Kidney (tissue), 13 donors: ENCODE measurements at regions not wholly inside any gene's neighbourhood (a gene's known extent, or its start where the extent isn't known, plus 50 kb on each side); places are given as distances from the start of the nearest gene placed in this dataset.

Experiments
- DNase-seq, 5 donors: peaks; one replicate each; pipeline ENCODE4 v3.0.0-alpha.2; 2013 to 2020
- FAIRE-seq: peaks from 2 replicates; lab custom pipeline; 2012; peaks lifted over from hg19 to GRCh38; lab: Jason Lieb, UNC
- H3K27ac ChIP-seq, 2 donors: one replicate each; pipeline ENCODE4 v1.7.0; 2013; ENCODE audit warnings: low read depth in 2 of 2, low read length in 2 of 2, inconsistent platforms in 1 of 2
- H3K27me3 ChIP-seq: one replicate; pipeline ENCODE4 v1.7.1; 2013; ENCODE audit warnings: low read length, inconsistent platforms; ENCODE audit not compliant: control insufficient read depth, insufficient read depth
- H3K36me3 ChIP-seq, 3 donors: one replicate each; pipeline versions ENCODE4 v1.7.0 to v1.7.1; 2013; ENCODE audit warnings: low read length in 3 of 3, control low read depth in 1 of 3, inconsistent platforms in 1 of 3; ENCODE audit not compliant: insufficient read depth in 3 of 3, control insufficient read depth in 2 of 3
- H3K4me1 ChIP-seq, 3 donors: one replicate each; pipeline versions ENCODE4 v1.7.0 to v1.7.1; 2013; ENCODE audit warnings: low read length in 3 of 3, inconsistent platforms in 1 of 3, low read depth in 1 of 3; ENCODE audit not compliant: control insufficient read depth in 2 of 3, insufficient read depth in 2 of 3
- H3K4me3 ChIP-seq, 3 donors: one replicate each; pipeline versions ENCODE4 v1.7.0 to v1.8.1; 2013; ENCODE audit warnings: low read length in 3 of 3, control low read depth in 1 of 3, inconsistent platforms in 1 of 3
- H3K9ac ChIP-seq, 3 donors: one replicate each; pipeline versions ENCODE4 v1.7.0 to v1.7.1; 2013; ENCODE audit warnings: low read length in 3 of 3, control low read depth in 1 of 3, inconsistent platforms in 1 of 3
- H3K9me3 ChIP-seq, 3 donors: one replicate each; pipeline versions ENCODE4 v1.7.0 to v1.7.1; 2013; ENCODE audit warnings: low read length in 3 of 3, control low read depth in 1 of 3, inconsistent platforms in 1 of 3; ENCODE audit not compliant: control insufficient read depth in 2 of 3, insufficient read depth in 1 of 3
- CTCF ChIP-seq: IDR thresholded peaks from 3 replicates; pipeline ENCODE4 v1.5.1; 2012; ENCODE audit warnings: mild to moderate bottlenecking, moderate library complexity, borderline replicate concordance; ENCODE audit not compliant: insufficient read depth; ENCODE audit errors: extremely low read depth
- intact Hi-C: fragments of 100-400 bp; cut with DNase I; formaldehyde crosslinking; loops from one replicate; pipeline ENCODE4 v1.11.1; 2022
- donor health status: control.
- donor health status: control.
- donor health status: control.
- donor health status: control.
- donor health status: control.
- donor health status: DM: yes; HTN: yes; CAD: no.
- donor health status: Normal renal cell carcinoma (clear cell type).

- H3K4me3 ChIP-seq: no peak overlapping the region
- H3K9ac ChIP-seq: no peak overlapping the region
- no peaks in the 10 kb centered on the region for H3K4me1 ChIP-seq
- intact Hi-C loops: loop anchor here (10.0 kb wide), 1 partner anchor 250 kb away; no protein-coding TSS in a partner anchor
- no peak overlapping the region for H3K27ac ChIP-seq
- DNase-seq (peak in 2 of 5 donors; percentile 37 to 55), FAIRE-seq (no peak)
- H3K27me3 ChIP-seq: no peaks in the 10 kb centered on the region
- H3K36me3 ChIP-seq: no peaks in the 10 kb centered on the region
- TF ChIP-seq CTCF: peak; percentile 11
- H3K9me3 ChIP-seq: no peaks in the 10 kb centered on the region
Observed at GRCh38 chr5:54904425-54904824, 81.0 kb downstream of the ESM1 start.

GRCh38 chr5:54902791-54903473, 82.5 kb downstream of the ESM1 start:
- intact Hi-C loops: loop anchor here (10.0 kb wide), 1 partner anchor 252 kb away; no protein-coding TSS in a partner anchor
- Histone ChIP-seq H3K9me3 (no peaks in the 10 kb centered on the region), H3K36me3 (no peaks in the 10 kb centered on the region), H3K9ac (no peak overlapping the region), H3K4me1 (no peaks in the 10 kb centered on the region), H3K27ac (no peak overlapping the region), H3K4me3 (no peak overlapping the region), H3K27me3 (no peaks in the 10 kb centered on the region)
- DNase-seq (peak in 2 of 5 donors; percentile 58 to 60), FAIRE-seq (no peak)
- TF ChIP-seq CTCF: no peak

- Histone ChIP-seq H3K9me3 (no peaks in the 10 kb centered on the region), H3K36me3 (no peaks in the 10 kb centered on the region), H3K9ac (no peak overlapping the region), H3K27ac (no peak overlapping the region), H3K27me3 (no peaks in the 10 kb centered on the region), H3K4me1 (no peaks in the 10 kb centered on the region), H3K4me3 (no peak overlapping the region)
- intact Hi-C loops: loop anchor here (10.0 kb wide), 1 partner anchor 254 kb away; no protein-coding TSS in a partner anchor
- DNase-seq (peak in 1 of 5 donors; percentile 73), FAIRE-seq (no peak)
- no peak for TF ChIP-seq CTCF
Observed at GRCh38 chr5:54900984-54901725, 84.2 kb downstream of the ESM1 start.
